ENCODE measurements at regions not wholly inside any gene's neighbourhood (a gene's known extent, or its start where the extent isn't known, plus 50 kb on each side); places are given as distances from the start of the nearest gene placed in this dataset.

- no peak overlapping the region for H3K4me3 ChIP-seq (ENCODE audit: insufficient read depth, low read depth, low read length)
- H3K27ac ChIP-seq (ENCODE audit: low read depth, low read length), result no peak overlapping the region
- Mint-ChIP-seq H3K4me1 (ENCODE audit: low read depth, unreplicated experiment) (peaks cover 8% of the 10 kb centered on the region), H3K27me3 (ENCODE audit: low read depth, unreplicated experiment) (peaks cover 4% of the 10 kb centered on the region), H3K4me3 (ENCODE audit: unreplicated experiment) (no peak overlapping the region), H3K27ac (ENCODE audit: unreplicated experiment) (no peak overlapping the region), H3K9me3 (ENCODE audit: unreplicated experiment) (no peaks in the 10 kb centered on the region), H3K36me3 (ENCODE audit: low read depth, unreplicated experiment) (no peaks in the 10 kb centered on the region)
- DNase-seq (ENCODE audit: low read depth), result no peak
- peaks cover 17% of the 10 kb centered on the region for H3K4me1 ChIP-seq (ENCODE audit: insufficient read depth, low read length)
- H3K9ac ChIP-seq (ENCODE audit: low read length), result no peak overlapping the region
- H3K79me2 ChIP-seq (ENCODE audit: insufficient read depth, low read length), result no peaks in the 10 kb centered on the region
- H3K9me3 ChIP-seq (ENCODE audit: insufficient read depth, low read depth, low read length), result no peaks in the 10 kb centered on the region
- no peaks in the 10 kb centered on the region for H4K20me1 ChIP-seq (ENCODE audit: insufficient read depth, low read length)
- H2AFZ ChIP-seq (ENCODE audit: low read depth, low read length), result no peak overlapping the region
- no peak overlapping the region for H3K4me2 ChIP-seq (ENCODE audit: low read length)
- no peak for FAIRE-seq
- H3K36me3 ChIP-seq (ENCODE audit: insufficient read depth, low read length), result no peaks in the 10 kb centered on the region
- TF ChIP-seq EZH2 (IDR thresholded peaks at IDR 0.05; ENCODE audit: insufficient read depth, low read length), result no peak
- TF ChIP-seq CTCF (IDR thresholded peaks at IDR 0.05; ENCODE audit: insufficient read depth, low read depth, low read length), result no peak
- no peaks in the 10 kb centered on the region for H3K27me3 ChIP-seq (ENCODE audit: insufficient read depth, low read length)
Measured at GRCh38 chr14:87152693-87153092, 840.3 kb downstream of the GALC start.

- DNase-seq (ENCODE audit: low read depth) (peak; percentile 77), FAIRE-seq (peak; percentile 32)
- Mint-ChIP-seq H3K4me3 (ENCODE audit: unreplicated experiment) (no peak overlapping the region), H3K4me1 (ENCODE audit: low read depth, unreplicated experiment) (peaks cover 8% of the 10 kb centered on the region), H3K36me3 (ENCODE audit: low read depth, unreplicated experiment) (no peaks in the 10 kb centered on the region), H3K9me3 (ENCODE audit: unreplicated experiment) (no peaks in the 10 kb centered on the region), H3K27me3 (ENCODE audit: low read depth, unreplicated experiment) (peaks cover 8% of the 10 kb centered on the region), H3K27ac (ENCODE audit: unreplicated experiment) (no peak overlapping the region)
- Histone ChIP-seq H3K9me3 (ENCODE audit: insufficient read depth, low read depth, low read length) (no peaks in the 10 kb centered on the region), H3K36me3 (ENCODE audit: insufficient read depth, low read length) (no peaks in the 10 kb centered on the region), H3K27me3 (ENCODE audit: insufficient read depth, low read length) (no peaks in the 10 kb centered on the region), H3K27ac (ENCODE audit: low read depth, low read length) (no peak overlapping the region), H3K9ac (ENCODE audit: low read length) (no peak overlapping the region), H3K4me2 (ENCODE audit: low read length) (peak overlapping the region; percentile 21), H3K4me1 (ENCODE audit: insufficient read depth, low read length) (peaks cover 17% of the 10 kb centered on the region), H3K79me2 (ENCODE audit: insufficient read depth, low read length) (no peaks in the 10 kb centered on the region), H2AFZ (ENCODE audit: low read depth, low read length) (no peak overlapping the region), H3K4me3 (ENCODE audit: insufficient read depth, low read depth, low read length) (no peak overlapping the region), H4K20me1 (ENCODE audit: insufficient read depth, low read length) (no peaks in the 10 kb centered on the region)
- TF ChIP-seq CTCF (IDR thresholded peaks at IDR 0.05; ENCODE audit: insufficient read depth, low read depth, low read length) (no peak), EZH2 (IDR thresholded peaks at IDR 0.05; ENCODE audit: insufficient read depth, low read length) (no peak)
Measured at GRCh38 chr14:87149583-87150354, 843.2 kb downstream of the GALC start.

- H3K4me2 ChIP-seq (ENCODE audit: low read length), result peak overlapping the region; percentile 34
- peaks cover 8% of the 10 kb centered on the region for H3K27me3 Mint-ChIP-seq (ENCODE audit: low read depth, unreplicated experiment)
- H3K9me3 ChIP-seq (ENCODE audit: insufficient read depth, low read depth, low read length), result no peaks in the 10 kb centered on the region
- TF ChIP-seq CTCF (IDR thresholded peaks at IDR 0.05; ENCODE audit: insufficient read depth, low read depth, low read length), result no peak
- no peak for TF ChIP-seq EZH2 (IDR thresholded peaks at IDR 0.05; ENCODE audit: insufficient read depth, low read length)
- peak; percentile 43 for FAIRE-seq
- no peaks in the 10 kb centered on the region for H3K9me3 Mint-ChIP-seq (ENCODE audit: unreplicated experiment)
- H3K36me3 ChIP-seq (ENCODE audit: insufficient read depth, low read length), result no peaks in the 10 kb centered on the region
- H3K27ac Mint-ChIP-seq (ENCODE audit: unreplicated experiment), result no peak overlapping the region
- DNase-seq (ENCODE audit: low read depth), result peak; percentile 59
- H2AFZ ChIP-seq (ENCODE audit: low read depth, low read length), result no peak overlapping the region
- no peaks in the 10 kb centered on the region for H3K36me3 Mint-ChIP-seq (ENCODE audit: low read depth, unreplicated experiment)
- no peaks in the 10 kb centered on the region for H3K79me2 ChIP-seq (ENCODE audit: insufficient read depth, low read length)
- no peak overlapping the region for H3K27ac ChIP-seq (ENCODE audit: low read depth, low read length)
- no peak overlapping the region for H3K4me3 ChIP-seq (ENCODE audit: insufficient read depth, low read depth, low read length)
- H3K9ac ChIP-seq (ENCODE audit: low read length), result no peak overlapping the region
- no peak overlapping the region for H3K4me3 Mint-ChIP-seq (ENCODE audit: unreplicated experiment)
- no peaks in the 10 kb centered on the region for H3K27me3 ChIP-seq (ENCODE audit: insufficient read depth, low read length)
- peaks cover 17% of the 10 kb centered on the region for H3K4me1 ChIP-seq (ENCODE audit: insufficient read depth, low read length)
- no peaks in the 10 kb centered on the region for H4K20me1 ChIP-seq (ENCODE audit: insufficient read depth, low read length)
- peaks cover 8% of the 10 kb centered on the region for H3K4me1 Mint-ChIP-seq (ENCODE audit: low read depth, unreplicated experiment)
Measured at GRCh38 chr14:87148655-87149054, 844.3 kb downstream of the GALC start.
